ENCODE measurements at regions not wholly inside any gene's neighbourhood (a gene's known extent, or its start where the extent isn't known, plus 50 kb on each side); places are given as distances from the start of the nearest gene placed in this dataset.

DNA sequence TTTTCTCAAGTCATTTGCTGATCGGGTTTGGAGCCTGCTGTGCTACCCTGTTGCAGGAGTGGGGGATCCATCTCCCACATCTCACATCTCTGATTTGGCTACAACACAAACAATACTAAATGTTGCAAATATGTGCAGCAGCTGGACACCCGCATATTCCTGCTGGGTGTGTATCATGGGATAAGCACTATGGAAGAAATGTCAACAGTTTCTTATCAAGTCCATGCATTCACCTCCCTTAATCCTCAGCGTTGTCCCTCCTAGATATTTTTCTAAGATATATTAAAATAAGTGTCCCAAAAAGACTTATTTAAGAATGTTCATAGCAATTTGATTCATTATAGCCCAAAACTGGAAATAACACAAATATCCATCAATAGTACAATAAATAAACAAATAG, 303.7 kb downstream of the TRIB2 start:
- no peak overlapping the region for H3K27ac Mint-ChIP-seq
- H3K23ac ChIP-seq (ENCODE audit: insufficient read length, low read depth, low read length): no peak overlapping the region
- no peak overlapping the region for H3K4ac ChIP-seq (ENCODE audit: low read depth, low read length)
- H2BK15ac ChIP-seq (ENCODE audit: low read depth, low read length): no peak overlapping the region
- no peak overlapping the region for H3K14ac ChIP-seq (ENCODE audit: insufficient read depth, low read length)
- H3K4me1 ChIP-seq (ENCODE audit: insufficient read depth, low read length): no peaks in the 10 kb centered on the region; the same call in 1 of the 2 replicates
- H3K9me3 ChIP-seq (ENCODE audit: control insufficient read depth, low read depth, low read length): no peaks in the 10 kb centered on the region
- H3K18ac ChIP-seq (ENCODE audit: insufficient read length, low read depth, low read length): no peak overlapping the region
- H3T11ph ChIP-seq (ENCODE audit: low read length): no peak overlapping the region
- no peak overlapping the region for H4K5ac ChIP-seq (ENCODE audit: insufficient read length, low read depth, low read length)
- H2BK5ac ChIP-seq (ENCODE audit: insufficient read length, low read length): no peak overlapping the region
- H2BK12ac ChIP-seq (ENCODE audit: insufficient read length, low read depth, low read length): no peak overlapping the region
- peaks cover 2% of the 10 kb centered on the region; the same call in 1 of the 2 replicates for H3K27me3 Mint-ChIP-seq (ENCODE audit: low read depth)
- H4K91ac ChIP-seq (ENCODE audit: insufficient read length, low read depth, low read length): no peak overlapping the region
- H3K4me2 ChIP-seq (ENCODE audit: insufficient read depth, insufficient read length, low read length): no peak overlapping the region
- H2AFZ ChIP-seq (ENCODE audit: low read length): no peak overlapping the region
- no peak overlapping the region for H2BK120ac ChIP-seq (ENCODE audit: low read depth, low read length, poor library complexity, severe bottlenecking)
- H2BK20ac ChIP-seq (ENCODE audit: low read depth, low read length, poor library complexity, severe bottlenecking): no peak overlapping the region
- WGBS (ENCODE audit: extremely low coverage, insufficient read length, low lambda C conversion rate): no CpG with 5 or more reads among the region's 3 CpGs
- peaks cover 9% of the 10 kb centered on the region in 2 experiments for H3K4me1 Mint-ChIP-seq
- H3K4me3 Mint-ChIP-seq: no peak overlapping the region
- H2AK5ac ChIP-seq (ENCODE audit: insufficient read length, low read length): no peak overlapping the region
- H4K20me1 ChIP-seq (ENCODE audit: control insufficient read depth, insufficient read depth, insufficient read length): no peaks in the 10 kb centered on the region
- TF ChIP-seq, protein P1, sequence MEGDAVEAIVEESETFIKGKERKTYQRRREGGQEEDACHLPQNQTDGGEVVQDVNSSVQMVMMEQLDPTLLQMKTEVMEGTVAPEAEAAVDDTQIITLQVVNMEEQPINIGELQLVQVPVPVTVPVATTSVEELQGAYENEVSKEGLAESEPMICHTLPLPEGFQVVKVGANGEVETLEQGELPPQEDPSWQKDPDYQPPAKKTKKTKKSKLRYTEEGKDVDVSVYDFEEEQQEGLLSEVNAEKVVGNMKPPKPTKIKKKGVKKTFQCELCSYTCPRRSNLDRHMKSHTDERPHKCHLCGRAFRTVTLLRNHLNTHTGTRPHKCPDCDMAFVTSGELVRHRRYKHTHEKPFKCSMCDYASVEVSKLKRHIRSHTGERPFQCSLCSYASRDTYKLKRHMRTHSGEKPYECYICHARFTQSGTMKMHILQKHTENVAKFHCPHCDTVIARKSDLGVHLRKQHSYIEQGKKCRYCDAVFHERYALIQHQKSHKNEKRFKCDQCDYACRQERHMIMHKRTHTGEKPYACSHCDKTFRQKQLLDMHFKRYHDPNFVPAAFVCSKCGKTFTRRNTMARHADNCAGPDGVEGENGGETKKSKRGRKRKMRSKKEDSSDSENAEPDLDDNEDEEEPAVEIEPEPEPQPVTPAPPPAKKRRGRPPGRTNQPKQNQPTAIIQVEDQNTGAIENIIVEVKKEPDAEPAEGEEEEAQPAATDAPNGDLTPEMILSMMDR (conservative IDR thresholded peaks at IDR 0.05): no peak
- no peaks in the 10 kb centered on the region for H3K36me3 Mint-ChIP-seq (ENCODE audit: insufficient read depth in 1 of 3, low read depth in 3 of 3)
- no peak overlapping the region for H3K9ac ChIP-seq (ENCODE audit: extremely low read depth, insufficient read length, low read length)
- no peak overlapping the region for H3K27ac ChIP-seq (ENCODE audit: insufficient read length, low read depth, low read length)
- DNase-seq: no peak
- no peaks in the 10 kb centered on the region for H3K9me3 Mint-ChIP-seq
- no peaks in the 10 kb centered on the region for H3K79me1 ChIP-seq (ENCODE audit: insufficient read depth, low read depth, low read length, poor library complexity, severe bottlenecking)
- H3K79me2 ChIP-seq (ENCODE audit: insufficient read depth, low read length): no peaks in the 10 kb centered on the region
- H4K8ac ChIP-seq (replicated peaks; ENCODE audit: insufficient read length, low read depth, low read length): no peak overlapping the region
- H3K23me2 ChIP-seq (ENCODE audit: insufficient read length, low read depth, low read length, poor library complexity, severe bottlenecking): no peaks in the 10 kb centered on the region
- no peaks in the 10 kb centered on the region for H3K27me3 ChIP-seq (ENCODE audit: insufficient read depth, low read length)
- no peak overlapping the region for H3K56ac ChIP-seq (ENCODE audit: insufficient read length, low read depth, low read length)
